Left renal pelvis (tissue), 4 donors: ENCODE measurements at regions not wholly inside any gene's neighbourhood (a gene's known extent, or its start where the extent isn't known, plus 50 kb on each side); places are given as distances from the start of the nearest gene placed in this dataset.
A peak's percentile ranks its signal among the peaks of the same experiment; 100 is the strongest.

Experiments used
- DNase-seq, 4 donors: peaks; one replicate each; pipeline ENCODE4 v3.0.0-alpha.2; 2013; ENCODE audit warnings: low read depth in 4 of 4, low spot score in 3 of 4

- no peak for DNase-seq
These were observed 950.3 kb upstream of the ADGRL3 start for GRCh38 chr4:60249784-60250183.

GRCh38 chr4:60250657-60251056 lies 949.5 kb upstream of the ADGRL3 start:
- no peak for DNase-seq

DNA sequence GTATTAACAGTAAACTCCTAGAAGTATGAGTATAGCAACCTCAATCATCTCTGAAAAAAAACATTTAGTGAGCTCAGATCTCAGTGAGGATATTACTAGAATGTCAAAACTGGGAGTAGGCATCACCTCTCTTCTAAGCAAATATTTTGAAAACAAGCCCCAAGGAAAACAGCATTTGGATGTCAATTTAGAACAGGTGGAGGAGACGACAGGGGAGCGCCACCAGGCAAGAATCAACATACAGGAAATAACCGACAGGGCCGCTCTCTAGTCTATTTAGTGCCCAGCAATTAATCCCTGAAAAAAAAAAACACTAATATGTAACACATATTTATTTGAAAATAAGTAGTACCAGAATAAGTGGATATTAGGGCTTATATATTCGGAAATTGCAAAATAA lies 940.3 kb upstream of the ADGRL3 start:
- no peak for DNase-seq

DNA sequence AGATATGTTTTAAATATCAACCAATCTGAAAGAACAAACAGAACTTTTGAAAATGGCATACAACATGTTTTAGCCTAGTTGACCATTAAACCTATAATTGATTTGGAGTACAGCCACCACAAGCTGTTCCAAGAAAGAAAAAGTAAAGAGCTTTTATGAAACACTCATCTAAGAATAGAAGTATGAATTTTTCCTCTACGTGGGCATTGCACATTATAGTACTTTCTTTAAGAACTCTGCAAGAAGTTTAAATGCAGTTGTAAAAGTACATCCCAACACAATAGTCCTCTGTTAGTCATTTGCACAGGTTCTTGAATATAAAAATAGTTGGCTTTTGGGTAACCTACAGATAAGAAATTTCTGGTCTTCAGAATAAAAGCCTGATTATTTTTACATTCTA lies 933.6 kb upstream of the ADGRL3 start:
- no peak for DNase-seq

- no peak for DNase-seq
These were observed 903.7 kb upstream of the ADGRL3 start for GRCh38 chr4:60296386-60296785.

DNA sequence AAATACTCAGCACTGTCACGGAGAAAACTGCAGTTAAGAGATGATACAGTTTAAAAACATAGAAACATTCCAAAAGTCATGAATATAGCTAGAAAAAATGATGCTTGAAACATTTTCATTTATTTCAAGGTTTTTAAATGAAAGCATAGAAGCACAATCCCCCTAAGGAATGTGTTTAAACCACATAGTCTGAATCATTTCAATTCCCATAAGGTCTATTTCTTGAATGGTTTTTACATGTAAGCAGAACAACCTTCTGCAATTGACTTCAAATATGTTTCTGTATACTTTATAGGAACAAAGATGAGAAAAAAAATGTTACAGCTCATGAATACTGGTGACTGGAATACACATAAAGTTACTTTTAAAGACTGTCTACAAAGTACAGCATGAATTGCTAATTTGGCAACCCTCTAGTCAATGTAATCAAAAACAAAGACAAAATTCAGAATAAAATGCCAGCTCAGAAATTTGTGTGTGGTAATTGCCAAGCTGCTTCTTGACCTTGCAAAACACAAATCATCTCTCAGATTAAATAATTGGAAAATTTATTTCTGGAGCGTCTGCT lies 886.4 kb upstream of the ADGRL3 start:
- DNase-seq: no peak

GRCh38 chr4:60314416-60314815 lies 885.7 kb upstream of the ADGRL3 start:
- no peak for DNase-seq

- no peak for DNase-seq
These were observed 884.5 kb upstream of the ADGRL3 start for GRCh38 chr4:60315586-60315985.

- DNase-seq: no peak
These were observed 873.4 kb upstream of the ADGRL3 start for GRCh38 chr4:60326735-60327134.

- DNase-seq: no peak
These were observed 872.5 kb upstream of the ADGRL3 start for GRCh38 chr4:60327651-60328050.

DNA sequence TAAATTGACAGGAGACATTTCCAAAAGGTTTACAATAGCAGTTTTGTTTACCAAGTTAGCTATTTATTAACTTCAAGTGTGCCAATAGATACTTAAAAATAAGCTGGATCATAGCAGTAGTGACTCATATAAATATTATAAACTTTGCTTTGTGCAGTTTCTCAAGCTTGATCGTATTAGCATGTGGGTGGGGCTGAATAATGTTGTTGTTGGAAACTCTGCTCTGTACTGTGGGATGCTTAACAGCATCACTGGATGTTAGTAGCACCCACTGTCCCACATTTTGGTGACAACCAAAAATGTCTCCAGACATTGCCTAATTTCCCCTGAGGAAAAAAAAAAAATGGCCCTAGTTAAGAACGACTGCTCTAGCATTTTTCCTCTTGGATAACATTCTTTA lies 855.2 kb upstream of the ADGRL3 start:
- DNase-seq: no peak

DNA sequence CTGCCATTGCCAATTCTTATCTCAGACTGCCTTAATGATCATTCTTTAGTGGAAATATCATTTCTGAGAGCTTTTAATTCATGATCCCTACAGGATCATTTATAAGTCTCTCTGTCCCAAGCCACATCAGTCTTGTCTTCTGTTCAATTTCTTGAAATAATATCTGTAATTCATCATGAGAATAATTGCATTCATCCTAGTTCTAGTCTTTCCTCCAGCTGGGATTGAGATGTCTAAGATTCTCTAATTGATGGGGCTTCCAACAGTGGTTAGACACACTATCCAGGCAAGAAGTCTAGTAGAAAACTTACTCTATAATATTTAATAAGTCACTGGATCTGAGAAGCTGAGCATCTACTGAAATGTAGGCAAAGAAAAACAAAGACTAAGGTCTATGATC lies 854.7 kb upstream of the ADGRL3 start:
- no peak for DNase-seq

DNA sequence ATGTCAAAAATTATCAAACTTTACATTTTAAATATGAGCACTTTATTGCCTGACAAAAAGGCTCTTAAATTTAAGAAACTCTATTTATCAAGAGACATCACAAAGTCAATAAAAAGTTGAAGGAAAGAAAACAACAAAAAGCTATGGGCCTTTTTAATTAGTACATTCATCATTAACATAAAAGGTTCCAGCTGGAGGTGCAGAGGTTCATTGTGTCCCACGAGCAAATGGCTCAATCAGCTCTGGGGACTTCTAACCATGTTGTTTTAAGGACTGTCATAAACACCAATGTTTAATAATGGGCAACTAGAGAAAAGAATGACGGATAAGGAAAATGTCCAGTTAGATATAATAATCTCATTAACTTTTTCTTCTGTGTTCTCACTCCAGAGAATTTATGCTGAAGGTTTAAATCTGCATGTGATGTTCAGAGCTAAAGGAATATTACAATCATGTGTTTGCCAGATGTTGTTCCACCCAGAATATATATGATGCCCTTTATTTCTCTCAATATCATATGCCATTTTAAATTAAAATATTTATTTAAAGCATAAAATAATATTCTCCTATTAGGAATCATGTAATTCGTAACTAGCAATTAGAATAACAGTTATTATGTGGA lies 840.3 kb upstream of the ADGRL3 start:
- peak; percentile 9 to 27 (median 16) for DNase-seq

GRCh38 chr4:60365176-60365575 lies 835.0 kb upstream of the ADGRL3 start:
- DNase-seq: no peak

- DNase-seq: no peak
These were observed 833.5 kb upstream of the ADGRL3 start for GRCh38 chr4:60366661-60367060.

DNA sequence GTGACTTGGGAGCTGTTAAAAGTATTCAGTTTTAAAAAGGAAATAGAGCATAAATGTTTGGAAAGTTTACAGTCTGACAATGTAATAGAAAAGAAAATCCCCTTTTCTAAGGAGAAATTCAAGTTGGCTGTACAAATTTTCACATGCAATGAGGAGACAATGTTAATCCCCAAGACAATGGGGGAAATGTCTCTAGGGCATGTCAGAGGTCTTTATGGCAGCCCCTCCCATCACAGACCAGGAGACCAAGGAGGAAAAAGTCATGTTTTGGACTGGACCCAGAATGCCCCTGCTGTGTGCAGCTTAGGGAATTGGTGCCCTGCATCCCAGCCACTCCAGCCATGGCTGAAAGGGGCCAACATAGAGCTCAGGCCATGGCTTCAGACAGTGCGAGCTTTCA lies 831.1 kb upstream of the ADGRL3 start:
- no peak for DNase-seq

- DNase-seq: no peak
These were observed 822.1 kb upstream of the ADGRL3 start for GRCh38 chr4:60378010-60378409.

- DNase-seq: no peak
These were observed 815.6 kb upstream of the ADGRL3 start for GRCh38 chr4:60384516-60384915.

- no peak for DNase-seq
These were observed 810.5 kb upstream of the ADGRL3 start for GRCh38 chr4:60389633-60390032.

GRCh38 chr4:60396341-60397049 lies 803.6 kb upstream of the ADGRL3 start:
- no peak for DNase-seq

GRCh38 chr4:60400593-60400992 lies 799.5 kb upstream of the ADGRL3 start:
- no peak for DNase-seq

DNA sequence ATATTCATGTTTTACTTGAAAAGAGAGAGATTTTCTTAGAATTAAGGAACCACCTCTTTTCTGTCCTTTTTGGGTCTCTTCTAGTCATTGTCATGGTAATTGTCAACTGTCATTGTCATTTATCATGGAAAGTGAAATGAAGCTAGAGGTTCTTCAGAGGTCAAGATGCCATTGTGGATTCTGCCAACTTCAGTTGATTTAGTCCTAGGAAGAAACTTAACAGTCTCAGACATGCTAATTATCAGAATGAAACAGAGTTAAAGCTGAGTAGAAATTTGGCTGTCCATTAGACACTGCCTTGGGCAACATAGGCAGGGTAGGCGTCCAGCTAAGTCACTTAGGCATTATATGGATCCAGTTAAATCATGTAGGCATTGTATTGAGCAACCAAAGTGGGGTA lies 796.1 kb upstream of the ADGRL3 start:
- DNase-seq: no peak
